Lower leg skin (tissue), 4 donors: ENCODE measurements at regions not wholly inside any gene's neighbourhood (a gene's known extent, or its start where the extent isn't known, plus 50 kb on each side); places are given as distances from the start of the nearest gene placed in this dataset.

Experiments
- DNase-seq, 2 donors: peaks; one replicate each; pipeline ENCODE4 v3.0.0-alpha.2; 2019; ENCODE audit warnings: low spot score in 2 of 2
- H3K4me3 ChIP-seq: fragments of 200-600 bp; sonication (generic); 2 replicates; pipeline ENCODE4 v1.5.1; 2017; ENCODE audit warnings: mild to moderate bottlenecking, low read depth; ENCODE audit not compliant: poor library complexity, severe bottlenecking
- POLR2A ChIP-seq, 2 donors: fragments of 450-650 bp; IDR thresholded peaks; one replicate each; pipeline ENCODE4 v1.6.1; 2016 to 2017; ENCODE audit warnings: antibody characterized with exemption in 2 of 2, mild to moderate bottlenecking in 1 of 2, moderate library complexity in 1 of 2
- WGBS, 2 donors: methylation state at CpG; one replicate each; pipeline ENCODE4 v1.1.5; 2018; 5-methylcytosine and 5-hydroxymethylcytosine counted together
- intact Hi-C: fragments of 100-400 bp; cut with DNase I; formaldehyde crosslinking; loops from one replicate; pipeline ENCODE4 v1.15.0; 2023; ENCODE audit warnings: low total_unique reads
- TF ChIP-seq, protein P1 (sequence below), 3 donors: fragments of 450-650 bp; IDR thresholded peaks; one replicate each; pipeline ENCODE4 v1.5.1; 2016; ENCODE audit warnings: antibody characterized with exemption in 3 of 3, mild to moderate bottlenecking in 3 of 3, moderate library complexity in 2 of 3

DNA sequence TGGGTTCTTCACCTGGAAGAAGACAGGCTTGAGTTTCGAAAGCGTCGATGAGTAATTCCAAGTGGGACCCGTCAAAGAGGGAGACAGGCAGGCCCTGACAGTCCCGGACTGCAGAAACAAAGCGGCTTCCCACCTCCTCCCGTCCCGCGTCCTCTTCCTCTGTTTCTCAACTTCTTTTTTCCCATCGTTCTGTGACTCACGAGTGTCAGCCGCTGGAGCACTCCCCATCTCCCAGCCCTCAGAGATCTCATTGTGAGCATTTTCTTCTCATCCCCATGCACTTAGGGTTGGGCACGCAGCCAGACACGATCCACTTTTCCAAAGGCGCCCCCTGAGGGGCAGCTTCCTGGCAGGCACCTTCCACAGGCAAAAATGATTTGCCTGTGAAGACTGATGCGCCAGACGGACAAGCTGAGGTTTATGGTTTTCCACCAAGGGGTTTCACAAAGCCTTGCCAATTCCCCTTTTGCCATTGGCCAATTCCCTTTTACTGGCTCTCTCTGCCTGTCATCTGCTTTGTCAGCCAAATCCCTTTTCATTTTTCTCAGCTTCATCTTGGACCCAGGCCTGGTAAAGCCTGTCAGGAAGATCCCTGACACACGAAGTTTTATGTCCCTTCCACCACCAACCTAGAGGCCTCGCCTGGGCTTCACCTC lies 86.5 kb upstream of the ANKRD55 start:
- TF ChIP-seq, protein P1, sequence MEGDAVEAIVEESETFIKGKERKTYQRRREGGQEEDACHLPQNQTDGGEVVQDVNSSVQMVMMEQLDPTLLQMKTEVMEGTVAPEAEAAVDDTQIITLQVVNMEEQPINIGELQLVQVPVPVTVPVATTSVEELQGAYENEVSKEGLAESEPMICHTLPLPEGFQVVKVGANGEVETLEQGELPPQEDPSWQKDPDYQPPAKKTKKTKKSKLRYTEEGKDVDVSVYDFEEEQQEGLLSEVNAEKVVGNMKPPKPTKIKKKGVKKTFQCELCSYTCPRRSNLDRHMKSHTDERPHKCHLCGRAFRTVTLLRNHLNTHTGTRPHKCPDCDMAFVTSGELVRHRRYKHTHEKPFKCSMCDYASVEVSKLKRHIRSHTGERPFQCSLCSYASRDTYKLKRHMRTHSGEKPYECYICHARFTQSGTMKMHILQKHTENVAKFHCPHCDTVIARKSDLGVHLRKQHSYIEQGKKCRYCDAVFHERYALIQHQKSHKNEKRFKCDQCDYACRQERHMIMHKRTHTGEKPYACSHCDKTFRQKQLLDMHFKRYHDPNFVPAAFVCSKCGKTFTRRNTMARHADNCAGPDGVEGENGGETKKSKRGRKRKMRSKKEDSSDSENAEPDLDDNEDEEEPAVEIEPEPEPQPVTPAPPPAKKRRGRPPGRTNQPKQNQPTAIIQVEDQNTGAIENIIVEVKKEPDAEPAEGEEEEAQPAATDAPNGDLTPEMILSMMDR (IDR thresholded peaks at IDR 0.05), result no peak
- no peak for TF ChIP-seq POLR2A (IDR thresholded peaks at IDR 0.05)
- H3K4me3 ChIP-seq, result no peak overlapping the region
- WGBS, 2 donors, result 40 to 48% methylated on average over 19 of the region's 19 CpGs
- intact Hi-C loops, result no loop called here
- DNase-seq, result peak; percentile 45 to 86

DNA sequence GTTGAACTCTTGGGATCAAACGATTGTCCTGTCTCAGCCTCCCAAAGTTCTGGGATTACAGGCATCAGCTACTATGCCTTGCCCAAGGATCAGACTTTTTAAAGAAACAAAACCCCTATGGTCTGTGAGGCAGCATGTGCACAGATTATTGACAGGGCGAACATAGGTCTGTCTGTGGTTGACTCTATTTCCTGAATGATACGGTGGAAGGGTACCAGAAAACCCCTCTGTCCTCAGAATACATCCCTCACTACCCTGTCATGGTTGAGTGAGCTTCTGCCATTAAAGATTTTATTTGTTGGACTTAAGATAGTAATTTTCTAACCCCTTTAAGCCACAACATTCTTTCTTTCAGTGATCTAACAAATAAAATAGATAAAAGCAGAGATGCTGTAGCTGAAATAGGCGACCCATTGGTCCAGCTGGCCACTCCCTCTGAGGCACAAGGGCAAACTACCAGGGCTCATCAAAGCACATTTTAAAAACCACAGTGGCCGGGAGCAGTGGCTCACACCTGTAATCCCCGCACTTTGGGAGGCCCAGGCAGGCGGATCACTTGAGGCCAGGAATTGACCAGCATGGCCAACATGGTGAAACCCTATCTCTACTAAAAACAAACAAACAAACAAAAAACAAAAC lies 84.9 kb upstream of the ANKRD55 start:
- WGBS, 2 donors, result 94 to 96% methylated on average over 7 of the region's 7 CpGs

DNA sequence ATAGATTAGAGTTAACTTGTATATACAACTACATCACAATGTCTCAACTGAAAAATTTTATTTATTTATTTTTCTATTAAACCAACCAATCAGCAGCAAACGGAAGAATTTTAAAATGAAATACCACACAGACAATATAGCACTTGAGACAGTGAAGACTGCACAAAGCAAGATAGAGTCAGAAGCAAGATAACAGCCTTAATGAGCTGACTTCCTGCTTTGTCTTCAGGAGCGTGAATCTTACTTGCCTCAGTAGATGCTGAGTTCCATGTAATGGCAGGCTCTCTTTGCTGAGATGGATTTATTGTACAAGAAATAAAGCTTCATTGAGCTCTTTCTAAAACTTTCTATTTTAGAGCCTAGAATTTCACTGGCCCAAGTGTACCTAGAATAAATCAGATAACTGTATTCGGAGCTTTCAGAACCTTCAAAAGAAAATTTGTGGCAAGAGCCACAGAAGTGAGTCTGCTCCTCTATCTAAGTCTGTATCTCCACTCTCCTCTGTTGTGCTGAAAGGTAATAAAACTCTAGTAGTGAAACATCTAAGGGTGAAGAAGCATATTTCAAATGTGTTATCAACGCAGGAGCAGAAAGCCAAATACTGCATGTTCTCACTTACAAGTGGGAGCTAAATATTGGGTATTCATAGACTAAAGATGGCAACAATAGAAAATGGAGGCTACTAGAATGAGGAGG lies 83.3 kb upstream of the ANKRD55 start:
- intact Hi-C loops, result no loop called here
- TF ChIP-seq, protein P1 (IDR thresholded peaks at IDR 0.05), result no peak
- TF ChIP-seq POLR2A (IDR thresholded peaks at IDR 0.05), result no peak
- WGBS, 2 donors, result 91 to 93% methylated on average over 4 of the region's 4 CpGs
- no peak overlapping the region for H3K4me3 ChIP-seq
- DNase-seq, result no peak

More for the DNA sequence above, 84.9 kb upstream of the ANKRD55 start:
- H3K4me3 ChIP-seq, result no peak overlapping the region
- intact Hi-C loops, result no loop called here
- TF ChIP-seq, protein P1 (IDR thresholded peaks at IDR 0.05), result no peak
- DNase-seq, result no peak

DNA sequence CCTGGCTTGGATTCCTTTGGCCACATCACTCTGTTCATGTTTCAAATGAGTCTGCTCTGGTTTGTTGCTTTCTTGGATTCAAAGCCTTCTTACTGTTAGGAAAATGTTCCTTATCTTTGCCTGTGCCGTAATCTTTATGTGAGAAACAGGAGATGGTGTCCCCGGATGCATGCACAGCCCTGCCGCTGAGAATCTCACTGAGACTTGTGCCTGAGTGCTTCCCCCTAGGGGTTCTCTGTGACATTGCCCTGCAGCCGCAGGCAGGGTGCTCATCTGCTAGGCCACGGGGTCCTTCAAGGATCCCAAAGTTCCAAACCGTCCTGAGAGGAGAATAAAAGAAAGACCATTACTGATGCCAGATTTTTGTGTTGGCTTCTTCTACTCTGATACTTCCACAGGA lies 81.4 kb upstream of the ANKRD55 start:
- intact Hi-C loops, result no loop called here
- H3K4me3 ChIP-seq, result no peak overlapping the region
- no peak for DNase-seq
- 82 to 84% methylated on average over 6 of the region's 6 CpGs for WGBS, 2 donors
- TF ChIP-seq POLR2A (IDR thresholded peaks at IDR 0.05), result no peak
- TF ChIP-seq, protein P1 (IDR thresholded peaks at IDR 0.05), result no peak

DNA sequence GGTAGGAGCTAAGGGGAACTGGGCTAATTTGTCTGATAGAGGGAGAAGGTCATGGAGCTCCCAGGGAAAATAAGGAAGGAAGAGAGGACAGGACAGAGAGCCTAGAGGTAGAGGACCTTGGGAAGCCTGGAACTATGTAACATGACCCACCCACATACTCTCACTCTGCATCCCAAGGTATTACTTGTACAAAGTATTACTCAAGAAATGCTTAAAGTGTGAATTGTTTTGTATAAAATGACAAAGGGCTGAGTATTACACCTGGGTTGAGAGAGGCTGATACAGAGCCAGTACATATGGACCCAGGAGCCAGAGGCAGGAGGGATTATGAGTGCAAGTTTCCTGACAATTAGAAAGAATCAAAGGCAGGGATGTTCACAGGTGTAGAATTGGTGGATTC lies 80.5 kb upstream of the ANKRD55 start:
- DNase-seq, result no peak
- H3K4me3 ChIP-seq, result no peak overlapping the region
- intact Hi-C loops, result no loop called here
- TF ChIP-seq, protein P1 (IDR thresholded peaks at IDR 0.05), result no peak
- no peak for TF ChIP-seq POLR2A (IDR thresholded peaks at IDR 0.05)
